H9 (cell line): ENCODE measurements at regions not wholly inside any gene's neighbourhood (a gene's known extent, or its start where the extent isn't known, plus 50 kb on each side); places are given as distances from the start of the nearest gene placed in this dataset.

Experiments used
- DNase-seq: peaks from one replicate; pipeline ENCODE4 v3.0.0-alpha.2; 2017
- H2AFZ ChIP-seq: one replicate; pipeline ENCODE4 v1.6.1; 2013; ENCODE audit warnings: mild to moderate bottlenecking, low read length, control low read depth, moderate library complexity
- H2AK5ac ChIP-seq: 2 replicates; pipeline ENCODE4 v1.6.1; 2013; ENCODE audit warnings: low read length, control low read depth, mixed read lengths; ENCODE audit not compliant: insufficient read length
- H2BK120ac ChIP-seq: one replicate; pipeline ENCODE4 v1.6.1; 2013; ENCODE audit warnings: low read depth, mild to moderate bottlenecking, low read length, control low read depth, inconsistent platforms; ENCODE audit not compliant: poor library complexity, severe bottlenecking
- H2BK12ac ChIP-seq: 2 replicates; pipeline ENCODE4 v1.6.1; 2013; ENCODE audit warnings: low read length, control low read depth, mixed read lengths, low read depth; ENCODE audit not compliant: insufficient read length
- H2BK15ac ChIP-seq: 2 replicates; pipeline ENCODE4 v1.6.1; 2013; ENCODE audit warnings: low read depth, low read length, control low read depth
- H2BK20ac ChIP-seq: one replicate; pipeline ENCODE4 v1.6.1; 2013; ENCODE audit warnings: low read depth, mild to moderate bottlenecking, low read length, control low read depth, inconsistent platforms; ENCODE audit not compliant: poor library complexity, severe bottlenecking
- H2BK5ac ChIP-seq: 2 replicates; pipeline ENCODE4 v1.6.1; 2013; ENCODE audit warnings: low read length, control low read depth, mixed read lengths; ENCODE audit not compliant: insufficient read length
- H3K14ac ChIP-seq: 2 replicates; pipeline ENCODE4 v1.6.1; 2013; ENCODE audit warnings: low read length, control low read depth; ENCODE audit not compliant: insufficient read depth
- H3K18ac ChIP-seq: 2 replicates; pipeline ENCODE4 v1.6.1; 2013; ENCODE audit warnings: low read depth, mild to moderate bottlenecking, mixed read lengths, low read length, control low read depth; ENCODE audit not compliant: insufficient read length
- H3K23ac ChIP-seq: 2 replicates; pipeline ENCODE4 v1.6.1; 2013; ENCODE audit warnings: low read length, control low read depth, mixed read lengths, low read depth; ENCODE audit not compliant: insufficient read length
- H3K23me2 ChIP-seq: 2 replicates; pipeline ENCODE4 v1.6.1; 2013; ENCODE audit warnings: low read depth, mild to moderate bottlenecking, mixed read lengths, low read length, control low read depth; ENCODE audit not compliant: insufficient read length, poor library complexity, severe bottlenecking
- H3K27ac ChIP-seq: 2 replicates; pipeline ENCODE4 v1.5.1; 2013; ENCODE audit warnings: low read length, control low read depth, mixed read lengths, low read depth; ENCODE audit not compliant: insufficient read length
- H3K27me3 ChIP-seq: 2 replicates; pipeline ENCODE4 v1.6.1; 2013; ENCODE audit warnings: low read length, control low read depth, inconsistent platforms; ENCODE audit not compliant: insufficient read depth
- H3K4ac ChIP-seq: 2 replicates; pipeline ENCODE4 v1.6.1; 2013; ENCODE audit warnings: low read depth, mild to moderate bottlenecking, control low read depth, inconsistent platforms, low read length, moderate library complexity
- H3K4me1 ChIP-seq: 2 replicates; pipeline ENCODE4 v1.6.1; 2013; ENCODE audit warnings: low read length, control low read depth, inconsistent platforms; ENCODE audit not compliant: insufficient read depth
- H3K4me2 ChIP-seq: 2 replicates; pipeline ENCODE4 v1.6.1; 2013; ENCODE audit warnings: low read length, control low read depth, mixed read lengths; ENCODE audit not compliant: insufficient read length, insufficient read depth
- H3K56ac ChIP-seq: 2 replicates; pipeline ENCODE4 v1.6.1; 2013; ENCODE audit warnings: low read depth, mild to moderate bottlenecking, mixed read lengths, low read length, control low read depth; ENCODE audit not compliant: insufficient read length
- H3K79me1 ChIP-seq: 2 replicates; pipeline ENCODE4 v1.6.1; 2013; ENCODE audit warnings: low read depth, mild to moderate bottlenecking, moderate library complexity, low read length, control low read depth, inconsistent platforms; ENCODE audit not compliant: insufficient read depth, poor library complexity, severe bottlenecking
- H3K79me2 ChIP-seq: 2 replicates; pipeline ENCODE4 v1.6.1; 2013; ENCODE audit warnings: low read length, control low read depth, inconsistent platforms; ENCODE audit not compliant: insufficient read depth
- H3K9ac ChIP-seq: 2 replicates; pipeline ENCODE4 v1.6.1; 2013; ENCODE audit warnings: low read length, control low read depth, mixed read lengths; ENCODE audit not compliant: insufficient read length; ENCODE audit errors: extremely low read depth
- H3K9me3 ChIP-seq: one replicate; pipeline ENCODE4 v1.6.1; 2013; ENCODE audit warnings: low read depth, low read length, inconsistent platforms; ENCODE audit not compliant: control insufficient read depth
- H3T11ph ChIP-seq: one replicate; pipeline ENCODE4 v1.6.1; 2013; ENCODE audit warnings: mild to moderate bottlenecking, low read length, control low read depth, inconsistent platforms
- H4K20me1 ChIP-seq: one replicate; pipeline ENCODE4 v1.6.1; 2013; ENCODE audit not compliant: control insufficient read depth, insufficient read length, insufficient read depth
- H4K5ac ChIP-seq: 2 replicates; pipeline ENCODE4 v1.6.1; 2013; ENCODE audit warnings: low read depth, mild to moderate bottlenecking, mixed read lengths, low read length, control low read depth; ENCODE audit not compliant: insufficient read length
- H4K8ac ChIP-seq: replicated peaks from 2 replicates; pipeline ENCODE4 v1.6.1; 2013; ENCODE audit warnings: low read length, control low read depth, mixed read lengths, low read depth; ENCODE audit not compliant: insufficient read length
- H4K91ac ChIP-seq: 2 replicates; pipeline ENCODE4 v1.6.1; 2013; ENCODE audit warnings: low read depth, mild to moderate bottlenecking, moderate library complexity, mixed read lengths, low read length, control low read depth; ENCODE audit not compliant: insufficient read length
- H3K27ac Mint-ChIP-seq, 3 experiments: 2 replicates in 2 of 3; 3 replicates in 1 of 3; pipeline ENCODE4 v1.8.0; 2020 to 2021; ENCODE audit warnings: mixed read lengths in 3 of 3, mild to moderate bottlenecking in 1 of 3, moderate library complexity in 1 of 3
- H3K27me3 Mint-ChIP-seq: 2 replicates; pipeline ENCODE4 v1.8.0; 2021; ENCODE audit warnings: low read depth, mild to moderate bottlenecking, moderate library complexity, mixed read lengths
- H3K36me3 Mint-ChIP-seq, 3 experiments: 2 replicates in 2 of 3; 3 replicates in 1 of 3; pipeline ENCODE4 v1.8.0; 2020 to 2021; ENCODE audit warnings: low read depth in 3 of 3, mixed read lengths in 3 of 3; ENCODE audit not compliant: insufficient read depth in 1 of 3
- H3K4me1 Mint-ChIP-seq, 2 experiments: 2 replicates each; pipeline ENCODE4 v1.8.0; 2020; ENCODE audit warnings: mixed read lengths in 2 of 2
- H3K4me3 Mint-ChIP-seq, 2 experiments: 2 replicates in 1 of 2; 3 replicates in 1 of 2; pipeline ENCODE4 v1.8.0; 2020 to 2021; ENCODE audit warnings: mild to moderate bottlenecking in 2 of 2, mixed read lengths in 2 of 2, moderate library complexity in 1 of 2
- H3K9me3 Mint-ChIP-seq, 2 experiments: 2 replicates in 1 of 2; 3 replicates in 1 of 2; pipeline ENCODE4 v1.8.0; 2020; ENCODE audit warnings: mild to moderate bottlenecking in 2 of 2, mixed read lengths in 2 of 2, moderate library complexity in 1 of 2
- WGBS: extraction: QIAGEN DNeasy Blood & Tissue Kit; methylation state at CpG from one replicate; pipeline ENCODE4 v1.1.7; 2013; ENCODE audit warnings: missing lambda C conversion rate, low lambda C conversion rate, mixed read lengths; ENCODE audit not compliant: insufficient read length; ENCODE audit errors: extremely low coverage; 5-methylcytosine and 5-hydroxymethylcytosine counted together
- TF ChIP-seq, protein P1 (sequence below): fragments of 200-600 bp; sonication (generic); conservative IDR thresholded peaks from 3 replicates; pipeline ENCODE4 v1.8.0; 2021; ENCODE audit warnings: antibody characterized with exemption, mild to moderate bottlenecking

DNA sequence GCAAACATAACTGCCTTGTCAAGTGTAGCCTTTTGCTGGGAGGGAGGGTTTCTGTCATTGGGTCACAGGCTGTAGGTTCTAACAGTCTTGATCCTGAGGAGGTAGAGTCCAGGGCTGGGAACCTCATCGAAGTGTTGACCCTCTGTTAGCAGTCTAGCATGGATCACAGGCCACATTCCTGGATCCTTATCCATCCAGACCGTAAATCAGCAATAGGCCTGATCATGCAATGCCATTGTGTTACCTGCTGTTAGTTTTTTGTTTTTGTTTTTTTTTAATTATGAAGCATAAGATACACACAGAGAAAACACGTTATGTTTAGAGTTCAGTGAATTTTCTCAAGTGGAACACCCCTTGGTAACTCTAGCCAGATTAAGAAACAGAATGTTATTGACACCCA is 282.0 kb upstream of the TPM1 start:
- Histone ChIP-seq H3K27ac (no peak overlapping the region), H2BK120ac (no peak overlapping the region), H3K4me1 (peaks cover 24% of the 10 kb centered on the region; the same call in 1 of the 2 replicates), H4K91ac (no peak overlapping the region), H3K23me2 (no peaks in the 10 kb centered on the region), H2BK20ac (no peak overlapping the region), H3K79me1 (no peaks in the 10 kb centered on the region), H2AK5ac (no peak overlapping the region), H3K27me3 (no peaks in the 10 kb centered on the region), H2BK12ac (no peak overlapping the region), H3K9ac (no peak overlapping the region), H3K9me3 (no peaks in the 10 kb centered on the region), H3K23ac (no peak overlapping the region), H3K4me2 (no peak overlapping the region), H3K14ac (no peak overlapping the region), H3K56ac (no peak overlapping the region), H4K5ac (no peak overlapping the region), H3K79me2 (no peaks in the 10 kb centered on the region), H3K18ac (no peak overlapping the region), H2BK15ac (no peak overlapping the region), H4K20me1 (no peaks in the 10 kb centered on the region), H2BK5ac (no peak overlapping the region), H3T11ph (no peak overlapping the region), H4K8ac (no peak overlapping the region), H2AFZ (no peak overlapping the region), H3K4ac (no peak overlapping the region)
- no CpG with 5 or more reads among the region's 3 CpGs for WGBS
- TF ChIP-seq, protein P1, sequence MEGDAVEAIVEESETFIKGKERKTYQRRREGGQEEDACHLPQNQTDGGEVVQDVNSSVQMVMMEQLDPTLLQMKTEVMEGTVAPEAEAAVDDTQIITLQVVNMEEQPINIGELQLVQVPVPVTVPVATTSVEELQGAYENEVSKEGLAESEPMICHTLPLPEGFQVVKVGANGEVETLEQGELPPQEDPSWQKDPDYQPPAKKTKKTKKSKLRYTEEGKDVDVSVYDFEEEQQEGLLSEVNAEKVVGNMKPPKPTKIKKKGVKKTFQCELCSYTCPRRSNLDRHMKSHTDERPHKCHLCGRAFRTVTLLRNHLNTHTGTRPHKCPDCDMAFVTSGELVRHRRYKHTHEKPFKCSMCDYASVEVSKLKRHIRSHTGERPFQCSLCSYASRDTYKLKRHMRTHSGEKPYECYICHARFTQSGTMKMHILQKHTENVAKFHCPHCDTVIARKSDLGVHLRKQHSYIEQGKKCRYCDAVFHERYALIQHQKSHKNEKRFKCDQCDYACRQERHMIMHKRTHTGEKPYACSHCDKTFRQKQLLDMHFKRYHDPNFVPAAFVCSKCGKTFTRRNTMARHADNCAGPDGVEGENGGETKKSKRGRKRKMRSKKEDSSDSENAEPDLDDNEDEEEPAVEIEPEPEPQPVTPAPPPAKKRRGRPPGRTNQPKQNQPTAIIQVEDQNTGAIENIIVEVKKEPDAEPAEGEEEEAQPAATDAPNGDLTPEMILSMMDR, result no peak
- Mint-ChIP-seq H3K9me3 (no peaks in the 10 kb centered on the region), H3K4me3 (no peak overlapping the region), H3K27ac (peak overlapping the region; percentile 7 to 74 (median 15); a peak in 2 of 7 replicates), H3K36me3 (peaks cover 2 to 7% (median 5%) of the 10 kb centered on the region in 3 experiments; a peak in 4 of 7 replicates), H3K4me1 (peaks cover 51 to 59% of the 10 kb centered on the region in 2 experiments), H3K27me3 (no peaks in the 10 kb centered on the region)
- no peak for DNase-seq
